Liver (tissue), 3 donors: ENCODE measurements at regions not wholly inside any gene's neighbourhood (a gene's known extent, or its start where the extent isn't known, plus 50 kb on each side); places are given as distances from the start of the nearest gene placed in this dataset.

Experiments
- ATF3 ChIP-seq: IDR thresholded peaks from 2 replicates; pipeline ENCODE4 v1.6.1; 2016; ENCODE audit warnings: antibody characterized with exemption
- CTCF ChIP-seq: fragments of 150-350 bp; IDR thresholded peaks from 2 replicates; pipeline ENCODE4 v1.5.1; 2017; ENCODE audit warnings: improper control_type of control experiment, low read depth, low read length; ENCODE audit not compliant: missing input control
- EGR1 ChIP-seq, 2 donors: IDR thresholded peaks; 2 replicates each; pipeline ENCODE4 v1.6.1; 2016 to 2018; ENCODE audit warnings: antibody characterized with exemption in 2 of 2, low read depth in 2 of 2
- FOXA1 ChIP-seq: IDR thresholded peaks from 2 replicates; pipeline ENCODE4 v1.6.1; 2016; ENCODE audit warnings: antibody characterized with exemption
- GABPA ChIP-seq, 2 donors: IDR thresholded peaks in 1 of 2; conservative IDR thresholded peaks in 1 of 2; 2 replicates each; pipeline ENCODE4 v1.6.1; 2016; ENCODE audit warnings: antibody characterized with exemption in 2 of 2, mild to moderate bottlenecking in 1 of 2, moderate library complexity in 1 of 2
- JUND ChIP-seq, 2 donors: IDR thresholded peaks; 2 replicates each; pipeline ENCODE4 v1.6.1; 2016; ENCODE audit warnings: antibody characterized with exemption in 2 of 2
- MAX ChIP-seq: IDR thresholded peaks from 2 replicates; pipeline ENCODE4 v1.6.1; 2016; ENCODE audit warnings: antibody characterized with exemption
- RAD21 ChIP-seq, 2 donors: IDR thresholded peaks; 2 replicates each; pipeline ENCODE4 v1.6.1; 2016; ENCODE audit warnings: antibody characterized with exemption in 2 of 2, mild to moderate bottlenecking in 2 of 2
- REST ChIP-seq: IDR thresholded peaks from 2 replicates; pipeline ENCODE4 v1.6.1; 2016; ENCODE audit warnings: antibody characterized with exemption, mild to moderate bottlenecking
- RXRA ChIP-seq, 2 donors: IDR thresholded peaks; 2 replicates each; pipeline ENCODE4 v1.6.1; 2017 to 2018; ENCODE audit warnings: antibody characterized with exemption in 2 of 2, mild to moderate bottlenecking in 1 of 2
- SP1 ChIP-seq: IDR thresholded peaks from 2 replicates; pipeline ENCODE4 v1.6.1; 2018; ENCODE audit warnings: antibody characterized with exemption, mild to moderate bottlenecking
- TAF1 ChIP-seq: conservative IDR thresholded peaks from 2 replicates; pipeline ENCODE4 v1.6.1; 2016; ENCODE audit warnings: antibody characterized with exemption, mild to moderate bottlenecking
- YY1 ChIP-seq: IDR thresholded peaks from 2 replicates; pipeline ENCODE4 v1.6.1; 2016; ENCODE audit warnings: antibody characterized with exemption, mild to moderate bottlenecking
- donor health status: healthy.
- donor health status: healthy.

GRCh38 chr2:133947057-133947456 is 306.8 kb upstream of the MGAT5 start:
- TF ChIP-seq CTCF = no peak
- TF ChIP-seq MAX = no peak
- TF ChIP-seq SP1 = no peak
- no peak for TF ChIP-seq JUND (IDR thresholded peaks at IDR 0.05)
- no peak for TF ChIP-seq TAF1
- no peak for TF ChIP-seq REST
- TF ChIP-seq RAD21 (IDR thresholded peaks at IDR 0.05) = no peak
- no peak for TF ChIP-seq GABPA (IDR thresholded peaks at IDR 0.05 in 1 of 2, conservative IDR thresholded peaks at IDR 0.05 in 1 of 2)
- TF ChIP-seq RXRA (IDR thresholded peaks at IDR 0.05) = no peak
- TF ChIP-seq EGR1 (IDR thresholded peaks at IDR 0.05; ENCODE audit: low read depth in 2 of 2) = no peak
- TF ChIP-seq ATF3 = no peak
- no peak for TF ChIP-seq FOXA1
- TF ChIP-seq YY1 = no peak
